ENCODE measurements at regions not wholly inside any gene's neighbourhood (a gene's known extent, or its start where the extent isn't known, plus 50 kb on each side); places are given as distances from the start of the nearest gene placed in this dataset.
"Not testable (repeated sequence)": the region's sequence is repeated elsewhere in the genome, so short reads cannot be mapped to it uniquely, and the experiment has no call there.

GRCh38 chr18:39371996-39372395 is 1806.4 kb upstream of the CELF4 start:
- DNase-seq: no peak

- no peak for DNase-seq
Measured at GRCh38 chr18:39366656-39367055, 1801.1 kb upstream of the CELF4 start.

GRCh38 chr18:39365836-39366485 is 1800.4 kb upstream of the CELF4 start:
- DNase-seq: no peak

- no peak for DNase-seq
Measured at GRCh38 chr18:39360072-39360471, 1794.5 kb upstream of the CELF4 start.

GRCh38 chr18:39359636-39360035 is 1794.0 kb upstream of the CELF4 start:
- DNase-seq: no peak

- no peak for DNase-seq
Measured at GRCh38 chr18:39350945-39351344, 1785.3 kb upstream of the CELF4 start.

GRCh38 chr18:39349801-39350200 is 1784.2 kb upstream of the CELF4 start:
- DNase-seq: no peak

- no peak for DNase-seq
Measured at GRCh38 chr18:39348757-39349156, 1783.2 kb upstream of the CELF4 start.

GRCh38 chr18:39347701-39348100 is 1782.1 kb upstream of the CELF4 start:
- DNase-seq: no peak

GRCh38 chr18:39346916-39347315 is 1781.3 kb upstream of the CELF4 start:
- no peak for DNase-seq

- DNase-seq: no peak
Measured at GRCh38 chr18:39345321-39345720, 1779.7 kb upstream of the CELF4 start.

GRCh38 chr18:39344487-39344886 is 1778.9 kb upstream of the CELF4 start:
- no peak for DNase-seq

- DNase-seq: no peak
Measured at GRCh38 chr18:39341129-39341528, 1775.5 kb upstream of the CELF4 start.

GRCh38 chr18:39340418-39340817 is 1774.8 kb upstream of the CELF4 start:
- DNase-seq: no peak

GRCh38 chr18:39329496-39330275 is 1764.1 kb upstream of the CELF4 start:
- DNase-seq: no peak

- DNase-seq: no peak
Measured at GRCh38 chr18:39326772-39327171, 1761.2 kb upstream of the CELF4 start.

- DNase-seq: no peak
Measured at GRCh38 chr18:39325973-39326372, 1760.4 kb upstream of the CELF4 start.

GRCh38 chr18:39319141-39319540 is 1753.5 kb upstream of the CELF4 start:
- no peak for DNase-seq

GRCh38 chr18:39318462-39318861 is 1752.9 kb upstream of the CELF4 start:
- no peak for DNase-seq

- no peak for DNase-seq
Measured at GRCh38 chr18:39318008-39318407, 1752.4 kb upstream of the CELF4 start.

- DNase-seq: no peak
Measured at GRCh38 chr18:39314595-39314994, 1749.0 kb upstream of the CELF4 start.

- DNase-seq: no peak
Measured at GRCh38 chr18:39313992-39314391, 1748.4 kb upstream of the CELF4 start.

GRCh38 chr18:39311111-39311712 is 1745.6 kb upstream of the CELF4 start:
- DNase-seq: no peak

- not testable (repeated sequence) for DNase-seq
Measured at GRCh38 chr18:39308931-39309521, 1743.4 kb upstream of the CELF4 start.

Data from CD4-positive, alpha-beta T cell treated with Interleukin-17A for 4 hours (primary cell).